H9 (cell line): ENCODE measurements at regions not wholly inside any gene's neighbourhood (a gene's known extent, or its start where the extent isn't known, plus 50 kb on each side); places are given as distances from the start of the nearest gene placed in this dataset.

ENCODE experiments used
- DNase-seq: peaks from one replicate; pipeline ENCODE4 v3.0.0-alpha.2; 2017
- H2AFZ ChIP-seq: one replicate; pipeline ENCODE4 v1.6.1; 2013; ENCODE audit warnings: mild to moderate bottlenecking, low read length, control low read depth, moderate library complexity
- H2AK5ac ChIP-seq: 2 replicates; pipeline ENCODE4 v1.6.1; 2013; ENCODE audit warnings: low read length, control low read depth, mixed read lengths; ENCODE audit not compliant: insufficient read length
- H2BK120ac ChIP-seq: one replicate; pipeline ENCODE4 v1.6.1; 2013; ENCODE audit warnings: low read depth, mild to moderate bottlenecking, low read length, control low read depth, inconsistent platforms; ENCODE audit not compliant: poor library complexity, severe bottlenecking
- H2BK12ac ChIP-seq: 2 replicates; pipeline ENCODE4 v1.6.1; 2013; ENCODE audit warnings: low read length, control low read depth, mixed read lengths, low read depth; ENCODE audit not compliant: insufficient read length
- H2BK15ac ChIP-seq: 2 replicates; pipeline ENCODE4 v1.6.1; 2013; ENCODE audit warnings: low read depth, low read length, control low read depth
- H2BK20ac ChIP-seq: one replicate; pipeline ENCODE4 v1.6.1; 2013; ENCODE audit warnings: low read depth, mild to moderate bottlenecking, low read length, control low read depth, inconsistent platforms; ENCODE audit not compliant: poor library complexity, severe bottlenecking
- H2BK5ac ChIP-seq: 2 replicates; pipeline ENCODE4 v1.6.1; 2013; ENCODE audit warnings: low read length, control low read depth, mixed read lengths; ENCODE audit not compliant: insufficient read length
- H3K14ac ChIP-seq: 2 replicates; pipeline ENCODE4 v1.6.1; 2013; ENCODE audit warnings: low read length, control low read depth; ENCODE audit not compliant: insufficient read depth
- H3K18ac ChIP-seq: 2 replicates; pipeline ENCODE4 v1.6.1; 2013; ENCODE audit warnings: low read depth, mild to moderate bottlenecking, mixed read lengths, low read length, control low read depth; ENCODE audit not compliant: insufficient read length
- H3K23ac ChIP-seq: 2 replicates; pipeline ENCODE4 v1.6.1; 2013; ENCODE audit warnings: low read length, control low read depth, mixed read lengths, low read depth; ENCODE audit not compliant: insufficient read length
- H3K23me2 ChIP-seq: 2 replicates; pipeline ENCODE4 v1.6.1; 2013; ENCODE audit warnings: low read depth, mild to moderate bottlenecking, mixed read lengths, low read length, control low read depth; ENCODE audit not compliant: insufficient read length, poor library complexity, severe bottlenecking
- H3K27ac ChIP-seq: 2 replicates; pipeline ENCODE4 v1.5.1; 2013; ENCODE audit warnings: low read length, control low read depth, mixed read lengths, low read depth; ENCODE audit not compliant: insufficient read length
- H3K27me3 ChIP-seq: 2 replicates; pipeline ENCODE4 v1.6.1; 2013; ENCODE audit warnings: low read length, control low read depth, inconsistent platforms; ENCODE audit not compliant: insufficient read depth
- H3K4ac ChIP-seq: 2 replicates; pipeline ENCODE4 v1.6.1; 2013; ENCODE audit warnings: low read depth, mild to moderate bottlenecking, control low read depth, inconsistent platforms, low read length, moderate library complexity
- H3K4me1 ChIP-seq: 2 replicates; pipeline ENCODE4 v1.6.1; 2013; ENCODE audit warnings: low read length, control low read depth, inconsistent platforms; ENCODE audit not compliant: insufficient read depth
- H3K4me2 ChIP-seq: 2 replicates; pipeline ENCODE4 v1.6.1; 2013; ENCODE audit warnings: low read length, control low read depth, mixed read lengths; ENCODE audit not compliant: insufficient read length, insufficient read depth
- H3K56ac ChIP-seq: 2 replicates; pipeline ENCODE4 v1.6.1; 2013; ENCODE audit warnings: low read depth, mild to moderate bottlenecking, mixed read lengths, low read length, control low read depth; ENCODE audit not compliant: insufficient read length
- H3K79me1 ChIP-seq: 2 replicates; pipeline ENCODE4 v1.6.1; 2013; ENCODE audit warnings: low read depth, mild to moderate bottlenecking, moderate library complexity, low read length, control low read depth, inconsistent platforms; ENCODE audit not compliant: insufficient read depth, poor library complexity, severe bottlenecking
- H3K79me2 ChIP-seq: 2 replicates; pipeline ENCODE4 v1.6.1; 2013; ENCODE audit warnings: low read length, control low read depth, inconsistent platforms; ENCODE audit not compliant: insufficient read depth
- H3K9ac ChIP-seq: 2 replicates; pipeline ENCODE4 v1.6.1; 2013; ENCODE audit warnings: low read length, control low read depth, mixed read lengths; ENCODE audit not compliant: insufficient read length; ENCODE audit errors: extremely low read depth
- H3K9me3 ChIP-seq: one replicate; pipeline ENCODE4 v1.6.1; 2013; ENCODE audit warnings: low read depth, low read length, inconsistent platforms; ENCODE audit not compliant: control insufficient read depth
- H3T11ph ChIP-seq: one replicate; pipeline ENCODE4 v1.6.1; 2013; ENCODE audit warnings: mild to moderate bottlenecking, low read length, control low read depth, inconsistent platforms
- H4K20me1 ChIP-seq: one replicate; pipeline ENCODE4 v1.6.1; 2013; ENCODE audit not compliant: control insufficient read depth, insufficient read length, insufficient read depth
- H4K5ac ChIP-seq: 2 replicates; pipeline ENCODE4 v1.6.1; 2013; ENCODE audit warnings: low read depth, mild to moderate bottlenecking, mixed read lengths, low read length, control low read depth; ENCODE audit not compliant: insufficient read length
- H4K8ac ChIP-seq: replicated peaks from 2 replicates; pipeline ENCODE4 v1.6.1; 2013; ENCODE audit warnings: low read length, control low read depth, mixed read lengths, low read depth; ENCODE audit not compliant: insufficient read length
- H4K91ac ChIP-seq: 2 replicates; pipeline ENCODE4 v1.6.1; 2013; ENCODE audit warnings: low read depth, mild to moderate bottlenecking, moderate library complexity, mixed read lengths, low read length, control low read depth; ENCODE audit not compliant: insufficient read length
- H3K27ac Mint-ChIP-seq, 3 experiments: 2 replicates in 2 of 3; 3 replicates in 1 of 3; pipeline ENCODE4 v1.8.0; 2020 to 2021; ENCODE audit warnings: mixed read lengths in 3 of 3, mild to moderate bottlenecking in 1 of 3, moderate library complexity in 1 of 3
- H3K27me3 Mint-ChIP-seq: 2 replicates; pipeline ENCODE4 v1.8.0; 2021; ENCODE audit warnings: low read depth, mild to moderate bottlenecking, moderate library complexity, mixed read lengths
- H3K36me3 Mint-ChIP-seq, 3 experiments: 2 replicates in 2 of 3; 3 replicates in 1 of 3; pipeline ENCODE4 v1.8.0; 2020 to 2021; ENCODE audit warnings: low read depth in 3 of 3, mixed read lengths in 3 of 3; ENCODE audit not compliant: insufficient read depth in 1 of 3
- H3K4me1 Mint-ChIP-seq, 2 experiments: 2 replicates each; pipeline ENCODE4 v1.8.0; 2020; ENCODE audit warnings: mixed read lengths in 2 of 2
- H3K4me3 Mint-ChIP-seq, 2 experiments: 2 replicates in 1 of 2; 3 replicates in 1 of 2; pipeline ENCODE4 v1.8.0; 2020 to 2021; ENCODE audit warnings: mild to moderate bottlenecking in 2 of 2, mixed read lengths in 2 of 2, moderate library complexity in 1 of 2
- H3K9me3 Mint-ChIP-seq, 2 experiments: 2 replicates in 1 of 2; 3 replicates in 1 of 2; pipeline ENCODE4 v1.8.0; 2020; ENCODE audit warnings: mild to moderate bottlenecking in 2 of 2, mixed read lengths in 2 of 2, moderate library complexity in 1 of 2
- CTCF ChIP-seq: fragments of 200-600 bp; sonication (generic); conservative IDR thresholded peaks from 3 replicates; pipeline ENCODE4 v1.8.0; 2021; ENCODE audit warnings: antibody characterized with exemption, mild to moderate bottlenecking
- WGBS: extraction: QIAGEN DNeasy Blood & Tissue Kit; methylation state at CpG from one replicate; pipeline ENCODE4 v1.1.7; 2013; ENCODE audit warnings: missing lambda C conversion rate, low lambda C conversion rate, mixed read lengths; ENCODE audit not compliant: insufficient read length; ENCODE audit errors: extremely low coverage; 5-methylcytosine and 5-hydroxymethylcytosine counted together

DNA sequence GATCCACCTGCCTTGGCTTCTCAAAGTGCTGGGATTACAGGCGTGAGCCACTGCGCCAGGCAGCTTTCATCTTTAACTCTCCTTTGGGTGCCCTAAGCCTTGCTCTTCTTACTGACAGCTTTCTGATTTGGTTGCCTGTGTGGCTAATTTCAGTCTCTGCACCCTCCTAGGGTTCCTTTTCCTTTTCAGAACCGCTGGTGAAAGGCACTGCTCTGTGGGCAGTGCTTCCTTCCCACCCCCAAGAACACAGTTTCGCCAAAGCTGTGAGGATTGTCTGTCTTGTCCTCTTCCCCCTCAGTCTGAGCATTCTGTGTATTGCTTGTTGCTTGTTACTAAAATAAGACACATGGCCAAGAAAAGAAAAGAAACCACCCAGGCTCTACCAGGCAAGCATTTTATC is 101.4 kb upstream of the FRMPD3 start:
- no peak overlapping the region for H3K4me2 ChIP-seq
- Mint-ChIP-seq H3K9me3 (peaks cover 12 to 59% of the 10 kb centered on the region in 2 experiments), H3K4me1 (peaks cover 10 to 13% of the 10 kb centered on the region in 2 experiments), H3K36me3 (peaks cover 4 to 10% (median 8%) of the 10 kb centered on the region in 3 experiments; a peak in 5 of 7 replicates), H3K27me3 (peaks cover 24% of the 10 kb centered on the region), H3K4me3 (no peak overlapping the region), H3K27ac (no peak overlapping the region)
- no peak for TF ChIP-seq CTCF
- H3K79me2 ChIP-seq, result no peaks in the 10 kb centered on the region
- H4K91ac ChIP-seq, result no peak overlapping the region
- H3K9me3 ChIP-seq, result peaks cover 6% of the 10 kb centered on the region
- no peak overlapping the region for H2BK120ac ChIP-seq
- H3K4ac ChIP-seq, result no peak overlapping the region
- no peak overlapping the region for H2BK20ac ChIP-seq
- no peak overlapping the region for H3K14ac ChIP-seq
- no peak overlapping the region for H4K5ac ChIP-seq
- H3K9ac ChIP-seq, result no peak overlapping the region
- no peak overlapping the region for H4K8ac ChIP-seq
- no peak overlapping the region for H2BK5ac ChIP-seq
- H3K79me1 ChIP-seq, result no peaks in the 10 kb centered on the region
- no peak overlapping the region for H2BK12ac ChIP-seq
- no peaks in the 10 kb centered on the region for H3K27me3 ChIP-seq
- H2AK5ac ChIP-seq, result no peak overlapping the region
- no peak overlapping the region for H3K27ac ChIP-seq
- H3K56ac ChIP-seq, result no peak overlapping the region
- H3K4me1 ChIP-seq, result no peaks in the 10 kb centered on the region
- H3K23me2 ChIP-seq, result no peaks in the 10 kb centered on the region
- no peak overlapping the region for H3T11ph ChIP-seq
- no peak overlapping the region for H3K18ac ChIP-seq
- no peak overlapping the region for H2AFZ ChIP-seq
- H2BK15ac ChIP-seq, result no peak overlapping the region
- no peak overlapping the region for H3K23ac ChIP-seq
- WGBS, result no CpG with 5 or more reads among the region's 4 CpGs
- no peak for DNase-seq
- no peaks in the 10 kb centered on the region for H4K20me1 ChIP-seq
